Ascending aorta (tissue), 2 donors: ENCODE measurements at regions not wholly inside any gene's neighbourhood (a gene's known extent, or its start where the extent isn't known, plus 50 kb on each side); places are given as distances from the start of the nearest gene placed in this dataset.

ENCODE experiments used
- DNase-seq, 2 donors: peaks; one replicate each; pipeline ENCODE4 v3.0.0-alpha.2; 2019; ENCODE audit warnings: low spot score in 2 of 2
- H3K27ac ChIP-seq, 2 donors: fragments of 200-600 bp; sonication (generic); one replicate each; pipeline ENCODE4 v1.5.1; 2016 to 2017; ENCODE audit warnings: mild to moderate bottlenecking in 1 of 2
- H3K27me3 ChIP-seq: fragments of 200-600 bp; sonication (generic); one replicate; pipeline ENCODE4 v1.5.1; 2017
- H3K36me3 ChIP-seq, 2 donors: fragments of 200-600 bp; sonication (generic); one replicate each; pipeline ENCODE4 v1.5.1; 2016
- H3K4me1 ChIP-seq, 2 donors: fragments of 200-600 bp; sonication (generic); one replicate each; pipeline ENCODE4 v1.5.1; 2016 to 2017; ENCODE audit warnings: mild to moderate bottlenecking in 1 of 2
- H3K4me3 ChIP-seq, 2 donors: fragments of 200-600 bp; sonication (generic); one replicate each; pipeline ENCODE4 v1.5.1; 2016 to 2017; ENCODE audit warnings: mild to moderate bottlenecking in 1 of 2
- H3K9me3 ChIP-seq, 2 donors: fragments of 200-600 bp; sonication (generic); one replicate each; pipeline ENCODE4 v1.5.1; 2016
- CTCF ChIP-seq, 3 experiments: fragments of 200-600 bp in 2 of 3; fragments of 450-650 bp in 1 of 3; sonication (generic) in 2 of 3; IDR thresholded peaks; one replicate each; pipeline ENCODE4 v1.5.1; 2016 to 2019; ENCODE audit warnings: antibody characterized with exemption in 3 of 3, mild to moderate bottlenecking in 1 of 3, moderate library complexity in 1 of 3
- intact Hi-C: fragments of 100-400 bp; cut with DNase I; formaldehyde crosslinking; loops from one replicate; pipeline ENCODE4 v1.15.1; 2023

GRCh38 chr5:117299224-117299935, 724.8 kb upstream of the SEMA6A start:
- H3K9me3 ChIP-seq, result peaks cover 0 to 2% of the 10 kb centered on the region in 2 donors
- H3K4me1 ChIP-seq, result no peaks in the 10 kb centered on the region
- TF ChIP-seq CTCF (IDR thresholded peaks at IDR 0.05), result no peak
- intact Hi-C loops, result no loop called here
- no peaks in the 10 kb centered on the region for H3K36me3 ChIP-seq
- H3K27me3 ChIP-seq, result no peaks in the 10 kb centered on the region
- no peak for DNase-seq
- no peak overlapping the region for H3K27ac ChIP-seq
- H3K4me3 ChIP-seq, result no peak overlapping the region

GRCh38 chr5:117296872-117297271, 722.2 kb upstream of the SEMA6A start:
- Histone ChIP-seq H3K27ac (no peak overlapping the region), H3K9me3 (peaks cover 0 to 5% of the 10 kb centered on the region in 2 donors), H3K4me1 (no peaks in the 10 kb centered on the region), H3K4me3 (no peak overlapping the region), H3K36me3 (no peaks in the 10 kb centered on the region), H3K27me3 (no peaks in the 10 kb centered on the region)
- no peak for DNase-seq
- intact Hi-C loops, result no loop called here
- TF ChIP-seq CTCF (IDR thresholded peaks at IDR 0.05), result no peak

GRCh38 chr5:117295941-117296340, 721.3 kb upstream of the SEMA6A start:
- no peak for TF ChIP-seq CTCF (IDR thresholded peaks at IDR 0.05)
- Histone ChIP-seq H3K27me3 (no peaks in the 10 kb centered on the region), H3K4me1 (no peaks in the 10 kb centered on the region), H3K27ac (no peak overlapping the region), H3K36me3 (no peaks in the 10 kb centered on the region), H3K9me3 (peaks cover 0 to 5% of the 10 kb centered on the region in 2 donors), H3K4me3 (no peak overlapping the region)
- intact Hi-C loops, result no loop called here
- DNase-seq, result no peak

DNA sequence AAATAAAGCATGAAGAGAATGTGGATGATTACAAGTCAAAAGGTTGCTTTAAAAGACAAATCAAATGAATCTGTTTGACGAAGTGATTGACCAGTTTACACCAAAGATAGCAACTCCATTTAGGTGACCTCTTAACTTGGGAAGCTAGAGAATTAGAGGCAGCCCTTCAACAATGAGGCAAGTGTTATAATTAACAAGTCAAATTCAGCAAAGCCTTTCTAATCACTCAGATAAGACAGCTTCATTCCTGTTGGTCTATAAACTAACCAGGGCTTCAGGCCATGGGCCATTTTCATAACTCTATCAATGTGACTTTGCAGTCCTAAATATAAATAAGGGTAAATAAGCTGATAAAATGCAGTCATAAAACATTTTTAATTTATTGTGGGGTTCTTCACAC, 712.2 kb upstream of the SEMA6A start:
- no peaks in the 10 kb centered on the region for H3K36me3 ChIP-seq
- TF ChIP-seq CTCF (IDR thresholded peaks at IDR 0.05), result no peak
- H3K27ac ChIP-seq, result no peak overlapping the region
- intact Hi-C loops, result no loop called here
- no peaks in the 10 kb centered on the region for H3K27me3 ChIP-seq
- no peaks in the 10 kb centered on the region for H3K9me3 ChIP-seq
- H3K4me3 ChIP-seq, result no peak overlapping the region
- H3K4me1 ChIP-seq, result no peaks in the 10 kb centered on the region
- no peak for DNase-seq

- no peak for DNase-seq
- Histone ChIP-seq H3K9me3 (peaks cover 0 to 4% of the 10 kb centered on the region in 2 donors), H3K27me3 (no peaks in the 10 kb centered on the region), H3K36me3 (no peaks in the 10 kb centered on the region), H3K4me3 (no peak overlapping the region), H3K27ac (no peak overlapping the region), H3K4me1 (no peaks in the 10 kb centered on the region)
- TF ChIP-seq CTCF (IDR thresholded peaks at IDR 0.05), result no peak
- intact Hi-C loops, result no loop called here
These were observed 697.0 kb upstream of the SEMA6A start for GRCh38 chr5:117271656-117272055.

DNA sequence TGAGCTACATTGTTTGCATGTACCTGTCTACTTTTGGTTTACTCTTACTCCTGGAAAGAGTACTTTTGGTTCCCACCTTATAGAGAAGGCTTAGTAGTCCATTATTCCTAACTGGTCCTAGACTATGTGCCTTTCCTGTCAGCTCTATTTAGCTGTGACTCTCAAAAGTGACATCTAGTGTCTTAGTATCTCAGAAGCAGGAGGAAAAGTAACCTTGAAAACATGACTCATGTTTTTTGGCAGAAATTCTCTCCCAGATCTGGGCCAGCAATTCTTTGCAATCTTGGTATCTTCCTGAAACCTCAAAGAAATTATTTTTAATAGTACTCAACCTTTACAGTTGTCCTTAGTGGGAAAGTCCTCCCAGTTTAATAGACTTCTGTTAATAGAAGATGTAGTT, 691.7 kb upstream of the SEMA6A start:
- H3K27ac ChIP-seq, result no peak overlapping the region
- TF ChIP-seq CTCF (IDR thresholded peaks at IDR 0.05), result no peak
- no peak overlapping the region for H3K4me3 ChIP-seq
- no peaks in the 10 kb centered on the region for H3K27me3 ChIP-seq
- no peak for DNase-seq
- H3K4me1 ChIP-seq, result no peaks in the 10 kb centered on the region
- H3K36me3 ChIP-seq, result no peaks in the 10 kb centered on the region
- intact Hi-C loops, result no loop called here
- H3K9me3 ChIP-seq, result no peaks in the 10 kb centered on the region
